Panc1 (cell line): ENCODE measurements at regions not wholly inside any gene's neighbourhood (a gene's known extent, or its start where the extent isn't known, plus 50 kb on each side); places are given as distances from the start of the nearest gene placed in this dataset.

Experiments used
- ATAC-seq: fragments of 200-7000 bp; cut with Tn5 transposase; 2 replicates; pipeline ENCODE4 v1.9.1; 2020; ENCODE audit warnings: mild to moderate bottlenecking, moderate library complexity
- BruUV-seq: library from RNA; stranded (reverse); fragments of 400-500 nt; replicated peaks from 2 replicates; lab custom pipeline; 2021; lab: Mats Ljungman, UMichigan
- CTCF ChIA-PET: fragments of 300-600 bp; sonication (Branson Sonifier 250); formaldehyde crosslinking; loops from one replicate; lab custom pipeline; 2022; ENCODE audit warnings: antibody characterized with exemption; lab: Charles Lee
- POLR2A ChIA-PET: fragments of 300-600 bp; sonication (Branson Sonifier 250); formaldehyde crosslinking; loops from one replicate; lab custom pipeline; 2022; ENCODE audit warnings: antibody characterized with exemption; lab: Charles Lee
- DNase-seq: peaks from one replicate; pipeline ENCODE4 v3.0.0-alpha.2; 2010; ENCODE audit warnings: low read depth, low spot score
- H3K27ac ChIP-seq: 2 replicates; pipeline ENCODE4 v1.5.1; 2011; ENCODE audit warnings: mild to moderate bottlenecking, low read length, inconsistent platforms
- H3K27me3 ChIP-seq: fragments of 200-500 bp; sonication (Bioruptor generic); 2 replicates; pipeline ENCODE4 v1.6.0; 2014; ENCODE audit warnings: low read length, inconsistent platforms; ENCODE audit not compliant: control insufficient read depth, insufficient read depth
- H3K36me3 ChIP-seq: fragments of 200-500 bp; sonication (Bioruptor generic); 2 replicates; pipeline ENCODE4 v1.5.1; 2014; ENCODE audit warnings: inconsistent platforms, mild to moderate bottlenecking, low read length, moderate library complexity; ENCODE audit not compliant: control insufficient read depth, insufficient read depth
- H3K4me1 ChIP-seq: 2 replicates; pipeline ENCODE4 v1.5.1; 2011; ENCODE audit warnings: inconsistent platforms, mild to moderate bottlenecking, low read length, moderate library complexity; ENCODE audit not compliant: control insufficient read depth, insufficient read depth
- H3K4me3 ChIP-seq, 2 experiments: 2 replicates each; pipeline ENCODE4 v1.5.1; 2011 to 2012; ENCODE audit warnings: low read depth in 2 of 2, low read length in 2 of 2, mild to moderate bottlenecking in 2 of 2, inconsistent platforms in 1 of 2, moderate library complexity in 1 of 2
- H3K9me3 ChIP-seq: fragments of 200-500 bp; sonication (Bioruptor generic); 2 replicates; pipeline ENCODE4 v1.5.1; 2014; ENCODE audit warnings: low read depth, mild to moderate bottlenecking, inconsistent platforms, low read length, moderate library complexity; ENCODE audit not compliant: control insufficient read depth, insufficient read depth
- POLR2AphosphoS5 ChIP-seq: IDR thresholded peaks from 2 replicates; pipeline ENCODE4 v1.6.1; 2012; ENCODE audit warnings: mild to moderate bottlenecking, low read depth, low read length, moderate library complexity
- SIN3A ChIP-seq: IDR thresholded peaks from 2 replicates; pipeline ENCODE4 v1.6.1; 2012; ENCODE audit warnings: low read depth, mild to moderate bottlenecking, low read length, moderate library complexity, borderline replicate concordance; ENCODE audit not compliant: insufficient read depth
- TCF7L2 ChIP-seq: IDR thresholded peaks from 2 replicates; pipeline ENCODE4 v1.6.1; 2011; ENCODE audit warnings: mild to moderate bottlenecking, low read depth, low read length, inconsistent platforms
- in situ Hi-C: cut with HindIII; loops from 2 replicates; pipeline ENCODE4 v1.10.0; 2016; ENCODE audit warnings: low sequenced_read_pairs, low pct_unique_long_range_greater_than_20kb
- intact Hi-C: fragments of 100-400 bp; cut with micrococcal nuclease; formaldehyde crosslinking; loops from one replicate; pipeline ENCODE4 v1.10.0; 2022; ENCODE audit not compliant: unreplicated experiment
- TF ChIP-seq, protein P1 (sequence below), 2 experiments: IDR thresholded peaks; 2 replicates each; pipeline ENCODE4 v1.6.1; 2011 to 2012; ENCODE audit warnings: low read depth in 2 of 2, control low read depth in 1 of 2, low read length in 1 of 2, mild to moderate bottlenecking in 1 of 2, moderate library complexity in 1 of 2; ENCODE audit not compliant: insufficient read depth in 1 of 2
- TF ChIP-seq, protein P2 (sequence below): fragments of 450-650 bp; IDR thresholded peaks from 2 replicates; pipeline ENCODE4 v1.5.1; 2017; ENCODE audit warnings: mild to moderate bottlenecking

DNA sequence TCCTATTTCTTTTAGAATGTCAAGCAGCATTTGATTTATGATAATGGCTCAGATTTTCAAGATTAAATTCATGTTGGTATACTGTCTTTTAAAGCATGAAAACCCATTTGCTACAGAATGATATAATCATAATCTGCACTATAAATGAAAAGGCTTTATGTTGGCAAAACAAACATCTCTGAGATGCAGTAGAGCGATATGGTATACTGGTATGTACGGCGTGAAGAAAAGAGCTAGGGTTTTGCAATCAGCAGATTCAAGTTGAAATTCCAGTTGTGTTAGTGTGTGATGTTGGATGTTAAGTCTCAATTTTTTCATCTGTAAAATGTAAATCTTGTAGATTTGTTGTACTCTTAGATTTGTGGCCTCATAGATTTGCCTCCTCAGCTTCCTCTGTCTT is 53.2 kb upstream of the DYRK2 start:
- BruUV-seq, result no TSS peak
- no peak for DNase-seq
- intact Hi-C loops, result no loop called here
- TF ChIP-seq, protein P1, sequence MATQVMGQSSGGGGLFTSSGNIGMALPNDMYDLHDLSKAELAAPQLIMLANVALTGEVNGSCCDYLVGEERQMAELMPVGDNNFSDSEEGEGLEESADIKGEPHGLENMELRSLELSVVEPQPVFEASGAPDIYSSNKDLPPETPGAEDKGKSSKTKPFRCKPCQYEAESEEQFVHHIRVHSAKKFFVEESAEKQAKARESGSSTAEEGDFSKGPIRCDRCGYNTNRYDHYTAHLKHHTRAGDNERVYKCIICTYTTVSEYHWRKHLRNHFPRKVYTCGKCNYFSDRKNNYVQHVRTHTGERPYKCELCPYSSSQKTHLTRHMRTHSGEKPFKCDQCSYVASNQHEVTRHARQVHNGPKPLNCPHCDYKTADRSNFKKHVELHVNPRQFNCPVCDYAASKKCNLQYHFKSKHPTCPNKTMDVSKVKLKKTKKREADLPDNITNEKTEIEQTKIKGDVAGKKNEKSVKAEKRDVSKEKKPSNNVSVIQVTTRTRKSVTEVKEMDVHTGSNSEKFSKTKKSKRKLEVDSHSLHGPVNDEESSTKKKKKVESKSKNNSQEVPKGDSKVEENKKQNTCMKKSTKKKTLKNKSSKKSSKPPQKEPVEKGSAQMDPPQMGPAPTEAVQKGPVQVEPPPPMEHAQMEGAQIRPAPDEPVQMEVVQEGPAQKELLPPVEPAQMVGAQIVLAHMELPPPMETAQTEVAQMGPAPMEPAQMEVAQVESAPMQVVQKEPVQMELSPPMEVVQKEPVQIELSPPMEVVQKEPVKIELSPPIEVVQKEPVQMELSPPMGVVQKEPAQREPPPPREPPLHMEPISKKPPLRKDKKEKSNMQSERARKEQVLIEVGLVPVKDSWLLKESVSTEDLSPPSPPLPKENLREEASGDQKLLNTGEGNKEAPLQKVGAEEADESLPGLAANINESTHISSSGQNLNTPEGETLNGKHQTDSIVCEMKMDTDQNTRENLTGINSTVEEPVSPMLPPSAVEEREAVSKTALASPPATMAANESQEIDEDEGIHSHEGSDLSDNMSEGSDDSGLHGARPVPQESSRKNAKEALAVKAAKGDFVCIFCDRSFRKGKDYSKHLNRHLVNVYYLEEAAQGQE (IDR thresholded peaks at IDR 0.05; ENCODE audit: insufficient read depth in 1 of 2, low read depth in 2 of 2, low read length in 1 of 2), result no peak
- TF ChIP-seq, protein P2, sequence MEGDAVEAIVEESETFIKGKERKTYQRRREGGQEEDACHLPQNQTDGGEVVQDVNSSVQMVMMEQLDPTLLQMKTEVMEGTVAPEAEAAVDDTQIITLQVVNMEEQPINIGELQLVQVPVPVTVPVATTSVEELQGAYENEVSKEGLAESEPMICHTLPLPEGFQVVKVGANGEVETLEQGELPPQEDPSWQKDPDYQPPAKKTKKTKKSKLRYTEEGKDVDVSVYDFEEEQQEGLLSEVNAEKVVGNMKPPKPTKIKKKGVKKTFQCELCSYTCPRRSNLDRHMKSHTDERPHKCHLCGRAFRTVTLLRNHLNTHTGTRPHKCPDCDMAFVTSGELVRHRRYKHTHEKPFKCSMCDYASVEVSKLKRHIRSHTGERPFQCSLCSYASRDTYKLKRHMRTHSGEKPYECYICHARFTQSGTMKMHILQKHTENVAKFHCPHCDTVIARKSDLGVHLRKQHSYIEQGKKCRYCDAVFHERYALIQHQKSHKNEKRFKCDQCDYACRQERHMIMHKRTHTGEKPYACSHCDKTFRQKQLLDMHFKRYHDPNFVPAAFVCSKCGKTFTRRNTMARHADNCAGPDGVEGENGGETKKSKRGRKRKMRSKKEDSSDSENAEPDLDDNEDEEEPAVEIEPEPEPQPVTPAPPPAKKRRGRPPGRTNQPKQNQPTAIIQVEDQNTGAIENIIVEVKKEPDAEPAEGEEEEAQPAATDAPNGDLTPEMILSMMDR, result no peak
- no peak for TF ChIP-seq SIN3A
- no peak for TF ChIP-seq TCF7L2
- no peak for TF ChIP-seq POLR2AphosphoS5
- no peak overlapping the region for H3K27ac ChIP-seq
- CTCF ChIA-PET, result no interaction called here
- H3K36me3 ChIP-seq, result no peaks in the 10 kb centered on the region
- no peaks in the 10 kb centered on the region for H3K4me1 ChIP-seq
- POLR2A ChIA-PET, result no interaction called here
- no peak overlapping the region for H3K4me3 ChIP-seq
- no peak for ATAC-seq
- H3K27me3 ChIP-seq, result no peaks in the 10 kb centered on the region
- in situ Hi-C loops, result no loop called here
- no peaks in the 10 kb centered on the region for H3K9me3 ChIP-seq

DNA sequence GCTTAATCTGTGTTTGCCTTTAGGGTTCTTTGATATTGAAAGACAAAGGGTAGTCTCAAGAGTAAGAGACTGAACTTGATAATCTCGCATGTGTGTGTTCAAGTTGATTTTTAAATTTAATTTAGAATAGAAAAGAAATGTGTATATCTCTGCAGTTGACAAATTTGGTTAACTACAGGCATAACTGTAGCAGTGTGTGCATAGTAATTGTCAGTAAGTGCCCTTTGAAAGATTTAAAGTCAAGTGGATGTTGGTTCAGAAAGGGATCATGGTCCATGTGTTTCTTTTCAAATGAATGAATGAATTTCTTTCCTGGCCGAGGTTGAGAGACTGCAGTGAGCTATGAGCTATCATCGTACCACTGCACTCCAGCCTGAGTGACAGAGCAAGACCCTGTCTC is 49.9 kb upstream of the DYRK2 start:
- ChIA-PET POLR2A (no interaction called here), CTCF (no interaction called here)
- Histone ChIP-seq H3K4me1 (no peaks in the 10 kb centered on the region), H3K27me3 (no peaks in the 10 kb centered on the region), H3K27ac (no peak overlapping the region), H3K9me3 (no peaks in the 10 kb centered on the region), H3K36me3 (no peaks in the 10 kb centered on the region), H3K4me3 (no peak overlapping the region)
- ATAC-seq (no peak), DNase-seq (no peak)
- in situ Hi-C loops (no loop called here), intact Hi-C loops (no loop called here)
- no peak for TF ChIP-seq SIN3A
- TF ChIP-seq, protein P2, result no peak
- no TSS peak for BruUV-seq
